HG03439 (cell line): ENCODE measurements at regions not wholly inside any gene's neighbourhood (a gene's known extent, or its start where the extent isn't known, plus 50 kb on each side); places are given as distances from the start of the nearest gene placed in this dataset.
"Not testable (repeated sequence)": the region's sequence is repeated elsewhere in the genome, so short reads cannot be mapped to it uniquely, and the experiment has no call there.

ENCODE experiments used
- ATAC-seq: cut with Tn5 transposase; IDR thresholded peaks from one replicate; pipeline ENCODE4 v1.9.1; 2021; ENCODE audit warnings: mild to moderate bottlenecking, moderate library complexity; ENCODE audit not compliant: unreplicated experiment

- peak; percentile 80 for ATAC-seq
These were observed 126.4 kb upstream of the GHITM start for GRCh38 chr10:84012831-84013458.

- no peak for ATAC-seq
These were observed 123.3 kb upstream of the GHITM start for GRCh38 chr10:84015877-84016595.

DNA sequence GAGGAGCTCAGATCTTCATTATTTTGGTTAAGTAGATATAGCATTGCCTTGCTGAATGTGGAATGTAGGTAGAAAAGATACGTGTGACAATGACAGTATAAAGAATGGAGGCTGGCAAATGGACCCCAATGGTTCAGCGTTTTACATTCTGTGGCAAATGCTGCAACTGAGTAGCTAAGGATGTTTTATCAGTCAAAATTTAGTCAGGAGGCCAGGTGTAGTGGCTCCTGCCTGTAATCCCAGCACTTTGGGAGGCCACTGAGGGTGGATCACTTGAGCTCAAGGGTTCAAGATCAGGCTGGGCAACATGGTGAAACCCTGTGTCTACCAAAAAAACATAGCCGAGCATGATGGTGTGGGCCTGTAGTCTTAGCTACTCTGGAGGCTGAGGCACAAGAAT lies 120.5 kb upstream of the GHITM start:
- ATAC-seq: no peak

DNA sequence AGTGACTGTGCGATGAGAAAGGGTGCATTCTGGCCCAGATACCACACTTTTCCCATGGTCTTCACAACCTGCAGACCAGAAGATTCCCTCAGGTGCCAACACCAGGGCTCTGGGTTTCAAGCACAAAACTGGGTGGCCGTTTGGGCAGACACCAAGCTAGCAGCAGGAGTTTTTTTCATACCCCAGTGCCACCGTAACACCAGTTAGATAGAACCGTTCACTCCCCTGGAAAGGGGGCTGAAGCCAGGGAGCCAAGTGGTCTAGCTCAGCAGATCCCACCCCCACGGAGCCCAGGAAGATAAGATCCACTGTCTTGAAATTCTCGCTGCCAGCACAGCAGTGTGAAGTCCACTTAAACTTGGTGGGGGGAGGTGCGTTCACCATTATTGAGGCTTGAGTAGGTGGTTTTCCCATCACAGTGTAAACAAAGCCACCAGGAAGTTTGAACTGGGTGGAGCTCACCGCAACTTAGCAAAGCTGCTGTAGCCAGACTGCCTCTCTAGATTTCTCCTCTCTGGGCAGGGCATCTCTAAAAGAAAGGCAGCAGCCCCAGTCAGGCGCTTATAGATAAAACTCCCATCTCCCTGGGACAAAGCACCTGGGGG lies 119.4 kb upstream of the GHITM start:
- not testable (repeated sequence) for ATAC-seq

DNA sequence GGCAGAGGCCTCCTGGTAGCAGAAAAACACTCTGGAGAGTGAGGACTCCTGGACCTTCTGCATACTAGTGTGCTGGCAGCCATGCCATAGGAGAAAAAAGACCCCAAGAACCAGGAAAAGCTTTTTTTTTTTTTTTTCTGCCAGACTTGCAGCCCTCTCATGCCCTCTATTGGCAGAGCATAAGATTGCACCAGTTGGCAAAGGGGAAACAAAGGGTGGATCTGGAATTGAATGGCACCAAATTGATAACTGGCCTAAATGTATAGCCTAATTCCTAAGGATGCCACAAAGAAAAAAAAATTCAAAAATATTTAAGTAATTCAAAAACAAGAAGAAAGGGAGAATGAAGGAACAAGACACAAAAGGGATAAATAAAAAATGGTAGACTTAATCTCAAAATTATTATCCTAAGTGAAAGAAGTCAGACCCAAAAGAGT lies 112.5 kb upstream of the GHITM start:
- ATAC-seq: no peak

DNA sequence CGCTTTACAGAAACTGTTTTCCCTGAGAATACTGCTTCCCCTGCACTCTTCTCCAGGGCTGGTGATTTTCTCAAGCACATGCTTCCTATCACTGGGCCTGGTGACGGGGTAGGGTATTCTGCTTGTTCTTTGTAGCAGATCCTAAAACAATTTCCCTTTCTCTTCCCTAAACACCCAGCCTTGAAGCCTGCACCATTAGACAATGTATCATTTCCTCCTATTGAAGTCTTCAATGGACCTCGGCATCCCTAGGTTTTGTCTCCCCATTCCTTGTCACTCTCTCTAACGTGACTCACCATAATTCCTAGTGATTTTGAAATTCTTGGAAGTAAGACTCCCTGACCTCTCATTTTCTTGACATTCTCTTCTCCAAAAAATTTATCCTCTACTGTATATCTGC lies 109.5 kb upstream of the GHITM start:
- no peak for ATAC-seq

- no peak for ATAC-seq
These were observed 101.3 kb upstream of the GHITM start for GRCh38 chr10:84038035-84038434.

GRCh38 chr10:84039957-84040356 lies 99.4 kb upstream of the GHITM start:
- ATAC-seq: no peak

- ATAC-seq: no peak
These were observed 91.9 kb upstream of the GHITM start for GRCh38 chr10:84047258-84048010.

DNA sequence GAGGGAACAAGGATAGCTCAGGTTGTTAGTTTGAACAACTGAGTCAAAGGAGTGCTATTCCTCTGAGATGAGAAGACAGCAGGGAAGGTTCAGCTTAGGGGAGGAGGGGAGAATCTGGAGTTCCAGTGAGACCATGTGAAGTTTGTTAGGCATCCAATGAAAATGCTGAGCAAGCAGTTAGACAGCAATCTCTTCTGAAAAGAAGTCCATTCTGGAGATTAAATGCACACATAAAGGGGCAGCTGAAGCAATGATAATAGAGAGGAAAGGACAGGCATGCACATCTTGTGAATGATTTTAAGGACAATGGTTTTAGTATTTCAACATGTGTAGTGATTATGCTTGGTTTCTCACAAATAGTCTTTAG lies 89.7 kb upstream of the GHITM start:
- no peak for ATAC-seq

GRCh38 chr10:84053626-84054025 lies 85.7 kb upstream of the GHITM start:
- ATAC-seq: no peak

DNA sequence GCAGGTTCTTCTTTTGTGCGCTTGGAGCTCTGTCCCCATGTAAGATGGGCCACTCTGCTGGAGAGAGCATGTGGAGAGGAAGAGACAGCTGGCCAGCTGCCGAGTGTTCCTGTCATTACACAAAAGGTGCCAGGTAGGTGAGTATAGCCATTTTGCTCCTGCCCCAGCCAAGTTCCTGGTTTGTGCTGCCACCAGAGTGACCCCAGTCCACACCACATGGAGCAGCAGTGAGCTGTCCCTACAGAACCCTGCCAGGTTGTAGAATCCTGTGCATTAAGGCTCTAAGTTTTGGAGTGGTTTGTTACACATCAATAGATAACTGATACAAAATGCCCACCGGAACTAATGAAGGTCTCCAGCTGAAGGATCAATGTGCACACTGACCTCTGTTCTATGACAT lies 84.6 kb upstream of the GHITM start:
- no peak for ATAC-seq

DNA sequence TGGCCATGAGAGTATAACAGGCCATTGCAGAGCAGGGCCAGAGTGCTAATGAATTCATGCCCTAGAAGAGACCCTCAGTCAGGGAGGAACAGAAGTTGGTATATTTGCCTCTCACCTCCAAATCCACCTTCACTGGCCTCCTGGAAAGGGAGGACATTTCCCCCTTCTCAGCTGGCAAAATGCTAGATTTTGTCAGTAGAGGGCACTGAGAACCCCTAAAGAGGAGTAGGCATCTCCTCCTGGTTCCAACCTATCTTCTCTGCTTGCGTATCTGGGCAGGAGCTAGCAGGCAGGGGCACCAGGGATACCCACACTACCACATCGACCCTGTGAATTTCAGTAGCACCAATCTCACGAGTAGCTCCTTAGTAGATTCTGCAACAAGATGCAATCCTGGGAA lies 79.8 kb upstream of the GHITM start:
- ATAC-seq: no peak

DNA sequence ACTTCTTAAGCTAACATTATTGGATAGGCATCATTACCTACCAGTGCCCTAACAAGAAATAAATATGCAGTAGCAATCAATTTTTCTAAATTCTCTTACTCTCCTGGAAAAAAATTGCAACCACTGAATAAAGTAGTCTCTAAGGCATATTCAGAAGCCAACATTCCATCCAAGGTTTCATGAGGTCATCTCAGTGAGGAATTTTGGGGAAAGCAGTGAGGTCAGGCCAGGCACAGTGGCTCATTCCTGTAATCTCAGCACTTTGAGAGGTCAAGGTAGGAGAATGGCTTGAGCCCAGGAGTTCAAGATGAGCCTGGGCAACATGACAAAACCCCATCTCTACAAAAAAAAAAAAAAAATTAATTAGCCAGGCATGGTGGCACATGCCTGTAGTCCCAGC lies 75.9 kb upstream of the GHITM start:
- no peak for ATAC-seq

DNA sequence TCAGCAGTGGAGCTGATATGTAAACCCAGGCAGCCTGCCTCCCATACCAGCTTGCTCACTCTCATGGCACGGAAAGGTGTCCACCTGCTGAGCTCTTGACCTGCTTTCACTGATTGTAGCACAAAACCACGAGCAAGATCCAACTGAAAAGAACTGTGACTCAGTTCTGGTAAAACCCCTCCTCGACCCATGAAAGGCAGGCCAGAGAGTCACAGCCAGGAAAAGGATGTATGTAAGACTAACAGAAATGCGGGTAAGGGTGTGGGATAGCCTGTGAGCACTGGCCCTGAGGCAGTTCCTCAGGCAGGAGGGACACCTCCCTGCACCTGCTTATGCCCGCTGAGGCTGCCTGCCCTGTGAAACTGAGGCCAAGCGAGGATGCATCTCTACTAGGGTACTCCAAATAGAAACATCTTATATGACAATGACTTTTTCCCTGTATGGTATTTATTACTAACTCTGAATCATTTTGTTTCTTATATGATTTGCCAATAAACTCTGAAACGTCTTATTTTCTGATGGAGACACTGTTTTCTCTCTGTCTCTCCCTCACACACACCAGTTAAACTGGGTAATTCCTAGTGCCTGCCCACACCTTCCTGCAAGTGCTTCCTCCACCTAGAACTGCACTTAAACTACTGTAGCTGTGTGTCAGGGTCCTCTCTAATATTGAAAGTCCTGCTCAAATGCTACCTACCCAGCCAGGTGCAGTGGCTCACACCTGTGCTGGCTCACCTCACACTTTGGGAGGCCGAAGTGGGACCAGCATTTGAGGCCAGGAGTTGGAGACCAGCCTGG lies 73.3 kb upstream of the GHITM start:
- no peak for ATAC-seq

DNA sequence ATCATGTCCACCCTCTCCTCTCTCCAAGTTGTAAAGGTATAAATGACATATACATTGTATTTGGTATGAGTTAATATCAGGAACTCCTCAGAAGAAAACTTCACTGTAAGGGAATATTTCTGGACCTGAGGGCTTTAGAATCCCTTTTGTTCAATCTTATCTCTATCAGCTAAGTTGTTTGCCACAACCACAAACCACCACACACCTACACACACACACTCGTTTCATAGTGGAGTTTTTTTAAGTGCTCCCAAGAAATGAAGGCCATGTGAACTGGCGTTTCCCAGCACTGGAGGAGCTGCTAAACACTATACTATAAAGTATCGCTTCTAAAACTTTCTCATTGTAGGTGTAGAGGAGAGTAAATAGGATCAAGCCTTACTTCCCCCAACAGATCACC lies 64.8 kb upstream of the GHITM start:
- no peak for ATAC-seq

DNA sequence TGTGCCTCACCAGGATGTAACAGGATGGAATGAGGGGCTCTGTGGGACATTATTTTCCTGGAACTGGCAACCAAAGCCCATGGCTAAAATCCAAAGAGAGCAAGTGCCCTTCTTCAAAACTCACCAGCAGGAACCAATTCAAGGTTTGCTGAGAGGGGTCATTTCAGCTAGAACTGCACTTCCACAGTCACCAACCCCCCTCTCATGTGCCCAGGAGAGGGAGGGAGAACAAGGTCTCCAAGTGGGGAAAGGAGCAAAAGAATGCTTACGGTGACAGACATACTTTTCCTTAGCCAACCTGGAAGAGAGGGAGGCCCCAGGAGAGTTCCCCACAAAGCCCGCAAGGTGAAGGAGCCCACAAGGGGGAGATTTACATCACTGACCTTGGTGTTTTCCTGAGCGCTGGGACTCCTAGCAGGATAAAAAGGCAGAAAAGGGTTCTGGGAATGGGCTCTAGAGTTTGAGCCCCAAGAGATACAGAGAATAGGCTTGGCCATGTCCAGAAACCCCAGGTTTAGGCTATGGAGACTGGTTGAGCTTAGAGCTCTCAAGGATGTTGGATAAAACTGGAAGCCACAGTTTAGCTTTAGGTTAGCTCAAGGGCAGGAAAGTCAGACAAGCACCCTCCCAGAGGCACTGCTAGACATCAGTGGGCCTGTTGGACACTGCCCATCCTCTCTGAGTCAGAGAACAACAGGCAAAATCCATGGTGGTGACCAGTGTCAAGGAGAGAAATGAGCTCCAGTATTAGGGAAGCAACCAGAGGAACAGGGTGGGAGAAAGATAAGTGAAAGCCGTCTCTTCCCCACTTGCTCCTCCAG lies 63.9 kb upstream of the GHITM start:
- no peak for ATAC-seq

GRCh38 chr10:84076047-84076388 lies 63.3 kb upstream of the GHITM start:
- no peak for ATAC-seq

DNA sequence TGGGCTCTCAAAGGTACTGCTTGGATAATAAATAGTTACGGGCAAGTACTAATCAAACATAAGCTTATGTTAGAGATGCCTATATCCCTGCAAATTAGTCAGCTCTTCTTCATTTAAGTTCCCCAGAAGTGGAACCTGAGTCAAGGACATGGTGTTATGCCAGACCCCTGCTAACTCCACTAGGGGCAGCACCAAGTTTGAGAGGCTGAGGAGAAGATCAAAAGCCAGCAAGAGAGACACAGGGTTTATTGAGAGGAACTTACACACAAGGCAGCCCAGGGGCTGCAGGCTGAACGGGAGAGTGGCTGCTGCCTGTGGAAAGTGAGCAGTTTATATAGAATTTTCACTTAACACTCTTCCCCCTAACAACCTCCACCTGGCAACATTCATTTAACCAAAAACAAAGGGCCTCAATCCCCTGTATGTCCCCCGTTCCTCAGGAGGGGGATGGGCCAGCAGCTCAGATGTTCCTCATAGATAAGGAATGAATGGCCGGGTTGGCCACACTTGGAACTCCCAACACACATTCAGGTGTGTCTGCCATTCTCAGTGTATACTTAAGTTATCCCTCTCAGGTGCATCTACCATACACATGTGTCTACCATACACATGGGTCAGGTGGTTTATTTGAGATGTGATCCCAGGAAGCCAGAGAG lies 62.6 kb upstream of the GHITM start:
- ATAC-seq: no peak

- ATAC-seq: no peak
These were observed 61.5 kb upstream of the GHITM start for GRCh38 chr10:84077768-84078167.
